Testis (tissue), 2 donors: ENCODE measurements at regions not wholly inside any gene's neighbourhood (a gene's known extent, or its start where the extent isn't known, plus 50 kb on each side); places are given as distances from the start of the nearest gene placed in this dataset.

Experiments used
- CTCF ChIP-seq, 3 experiments: fragments of 450-650 bp in 2 of 3; fragments of 200-600 bp in 1 of 3; sonication (generic) in 1 of 3; IDR thresholded peaks; one replicate each; pipeline ENCODE4 v1.5.1; 2016 to 2019; ENCODE audit warnings: antibody characterized with exemption in 3 of 3, mild to moderate bottlenecking in 2 of 3, moderate library complexity in 1 of 3
- POLR2A ChIP-seq: fragments of 450-650 bp; IDR thresholded peaks from one replicate; pipeline ENCODE4 v1.6.1; 2017; ENCODE audit warnings: antibody characterized with exemption, mild to moderate bottlenecking, moderate library complexity

DNA sequence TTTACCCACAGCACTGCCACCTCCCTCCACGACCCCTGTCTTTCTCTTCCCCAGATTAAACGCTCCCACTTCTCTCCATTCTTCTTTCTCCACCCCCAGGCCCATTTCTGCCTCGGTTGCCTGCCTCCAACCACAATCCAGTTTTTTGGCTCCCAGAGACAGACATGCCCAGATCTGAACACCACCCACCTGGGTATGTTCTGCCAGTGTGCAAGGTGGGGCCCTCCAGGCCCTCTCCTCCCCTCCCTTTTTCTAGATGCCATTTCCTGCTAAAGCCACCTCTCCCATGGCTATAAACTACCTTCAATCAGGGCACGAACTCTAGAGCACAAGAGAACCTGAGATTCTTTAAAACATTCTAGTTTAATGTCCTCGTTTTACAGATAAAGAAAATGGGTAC is 63.3 kb downstream of the IRF2BPL start:
- TF ChIP-seq CTCF (IDR thresholded peaks at IDR 0.05) (no peak), POLR2A (no peak)
